ENCODE measurements at regions not wholly inside any gene's neighbourhood (a gene's known extent, or its start where the extent isn't known, plus 50 kb on each side); places are given as distances from the start of the nearest gene placed in this dataset.

- POLR2A ChIA-PET (ENCODE audit: low non-redundant PET), result no interaction called here
- intact Hi-C loops (cut with micrococcal nuclease; ENCODE audit: unreplicated experiment), result no loop called here
- no TSS peak for BruUV-seq (replicated peaks)
Measured at GRCh38 chr11:95406271-95406670, 175.3 kb upstream of the SESN3 start.

GRCh38 chr11:95404370-95404769 is 173.4 kb upstream of the SESN3 start:
- TF ChIP-seq EZH2 (IDR thresholded peaks at IDR 0.05; ENCODE audit: borderline replicate concordance, low read depth, low read length, poor library complexity, severe bottlenecking) (no peak), CTCF (conservative IDR thresholded peaks at IDR 0.05; ENCODE audit: low read depth, low read length) (no peak)
- H3K27ac ChIP-seq (ENCODE audit: low read depth, low read length, poor library complexity, severe bottlenecking), result no peak overlapping the region
- H3K9me3 ChIP-seq (ENCODE audit: low read depth, low read length, poor library complexity, severe bottlenecking), result no peaks in the 10 kb centered on the region
- CTCF ChIA-PET, result no interaction called here
- BruUV-seq (replicated peaks), result no TSS peak
- no peaks in the 10 kb centered on the region for H3K27me3 ChIP-seq (replicated peaks; ENCODE audit: insufficient read depth, low read depth, low read length, poor library complexity)
- intact Hi-C loops (cut with micrococcal nuclease; ENCODE audit: unreplicated experiment), result no loop called here
- H3K4me1 ChIP-seq (ENCODE audit: insufficient read depth, low read length, poor library complexity, severe bottlenecking), result no peaks in the 10 kb centered on the region
- POLR2A ChIA-PET (ENCODE audit: low non-redundant PET), result no interaction called here
- no peak overlapping the region for H3K4me3 ChIP-seq (ENCODE audit: low read depth, low read length, poor library complexity, severe bottlenecking)
- no peaks in the 10 kb centered on the region for H3K36me3 ChIP-seq (ENCODE audit: insufficient read depth, low read length, poor library complexity, severe bottlenecking)
- no peak for DNase-seq (ENCODE audit: low spot score)

More at GRCh38 chr11:95406271-95406670, 175.3 kb upstream of the SESN3 start:
- CTCF ChIA-PET, result no interaction called here
- Histone ChIP-seq H3K9me3 (ENCODE audit: low read depth, low read length, poor library complexity, severe bottlenecking) (no peaks in the 10 kb centered on the region), H3K27me3 (replicated peaks; ENCODE audit: insufficient read depth, low read depth, low read length, poor library complexity) (no peaks in the 10 kb centered on the region), H3K4me1 (ENCODE audit: insufficient read depth, low read length, poor library complexity, severe bottlenecking) (no peaks in the 10 kb centered on the region), H3K36me3 (ENCODE audit: insufficient read depth, low read length, poor library complexity, severe bottlenecking) (no peaks in the 10 kb centered on the region), H3K4me3 (ENCODE audit: low read depth, low read length, poor library complexity, severe bottlenecking) (no peak overlapping the region), H3K27ac (ENCODE audit: low read depth, low read length, poor library complexity, severe bottlenecking) (no peak overlapping the region)
- DNase-seq (ENCODE audit: low spot score), result no peak
- TF ChIP-seq EZH2 (IDR thresholded peaks at IDR 0.05; ENCODE audit: borderline replicate concordance, low read depth, low read length, poor library complexity, severe bottlenecking), result no peak

DNA sequence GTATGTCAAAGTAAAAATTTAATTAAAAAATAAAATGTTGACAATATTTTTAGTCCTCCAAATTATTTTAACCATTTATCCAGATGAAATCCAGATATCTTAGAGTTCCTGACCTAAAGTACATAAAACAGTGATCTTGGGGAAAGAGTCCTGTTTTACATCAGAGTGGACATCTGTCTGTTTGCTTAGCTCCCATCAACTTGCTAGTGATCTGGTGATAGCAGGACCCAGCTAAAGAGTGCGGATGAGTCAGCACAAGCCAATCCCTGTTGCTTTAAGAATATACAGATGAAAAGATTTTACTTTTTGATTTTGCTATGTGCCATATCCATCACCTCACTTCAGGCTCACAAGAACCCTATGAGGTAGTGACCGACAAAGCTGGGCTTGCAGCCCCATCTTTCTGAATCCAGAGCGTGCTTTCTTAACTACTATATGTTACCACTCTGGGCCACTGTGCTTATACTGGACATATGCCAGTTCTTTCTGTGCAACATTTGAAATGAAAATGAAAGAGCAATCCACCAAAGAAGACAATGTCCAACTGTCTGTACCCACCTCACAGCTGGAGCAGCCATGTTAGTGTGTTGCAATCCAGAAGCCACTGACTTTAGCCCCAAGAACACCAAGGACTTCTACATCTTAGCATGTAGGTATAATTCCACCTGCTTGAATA is 167.6 kb upstream of the SESN3 start:
- Histone ChIP-seq H3K36me3 (ENCODE audit: insufficient read depth, low read length, poor library complexity, severe bottlenecking) (no peaks in the 10 kb centered on the region), H3K4me3 (ENCODE audit: low read depth, low read length, poor library complexity, severe bottlenecking) (no peak overlapping the region), H3K4me1 (ENCODE audit: insufficient read depth, low read length, poor library complexity, severe bottlenecking) (no peaks in the 10 kb centered on the region), H3K27me3 (replicated peaks; ENCODE audit: insufficient read depth, low read depth, low read length, poor library complexity) (no peaks in the 10 kb centered on the region), H3K27ac (ENCODE audit: low read depth, low read length, poor library complexity, severe bottlenecking) (no peak overlapping the region), H3K9me3 (ENCODE audit: low read depth, low read length, poor library complexity, severe bottlenecking) (no peaks in the 10 kb centered on the region)
- no TSS peak for BruUV-seq (replicated peaks)
- intact Hi-C loops (cut with micrococcal nuclease; ENCODE audit: unreplicated experiment), result no loop called here
- no peak for DNase-seq (ENCODE audit: low spot score)
- POLR2A ChIA-PET (ENCODE audit: low non-redundant PET), result no interaction called here
- no peak for TF ChIP-seq CTCF (conservative IDR thresholded peaks at IDR 0.05; ENCODE audit: low read depth, low read length)
- no peak for TF ChIP-seq EZH2 (IDR thresholded peaks at IDR 0.05; ENCODE audit: borderline replicate concordance, low read depth, low read length, poor library complexity, severe bottlenecking)
- CTCF ChIA-PET, result no interaction called here

GRCh38 chr11:95392644-95393043 is 161.6 kb upstream of the SESN3 start:
- no TSS peak for BruUV-seq (replicated peaks)
- Histone ChIP-seq H3K36me3 (ENCODE audit: insufficient read depth, low read length, poor library complexity, severe bottlenecking) (no peaks in the 10 kb centered on the region), H3K27me3 (replicated peaks; ENCODE audit: insufficient read depth, low read depth, low read length, poor library complexity) (no peaks in the 10 kb centered on the region), H3K4me3 (ENCODE audit: low read depth, low read length, poor library complexity, severe bottlenecking) (no peak overlapping the region), H3K9me3 (ENCODE audit: low read depth, low read length, poor library complexity, severe bottlenecking) (no peaks in the 10 kb centered on the region), H3K4me1 (ENCODE audit: insufficient read depth, low read length, poor library complexity, severe bottlenecking) (no peaks in the 10 kb centered on the region), H3K27ac (ENCODE audit: low read depth, low read length, poor library complexity, severe bottlenecking) (no peak overlapping the region)
- CTCF ChIA-PET, result no interaction called here
- TF ChIP-seq CTCF (conservative IDR thresholded peaks at IDR 0.05; ENCODE audit: low read depth, low read length) (no peak), EZH2 (IDR thresholded peaks at IDR 0.05; ENCODE audit: borderline replicate concordance, low read depth, low read length, poor library complexity, severe bottlenecking) (no peak)
- no peak for DNase-seq (ENCODE audit: low spot score)
- POLR2A ChIA-PET (ENCODE audit: low non-redundant PET), result no interaction called here
- intact Hi-C loops (cut with micrococcal nuclease; ENCODE audit: unreplicated experiment), result no loop called here

Measured in A673 (cell line).